K562 (cell line): ENCODE measurements at regions not wholly inside any gene's neighbourhood (a gene's known extent, or its start where the extent isn't known, plus 50 kb on each side); places are given as distances from the start of the nearest gene placed in this dataset.
A peak's percentile ranks its signal among the peaks of the same experiment; 100 is the strongest.

Source experiments
- CBFA2T3 ChIP-seq: fragments of 450-650 bp; IDR thresholded peaks from 2 replicates; pipeline ENCODE4 v1.6.1; 2017
- CHD2 ChIP-seq: IDR thresholded peaks from 2 replicates; pipeline ENCODE4 v1.6.1; 2011; ENCODE audit warnings: low read depth, low read length
- CREB5 ChIP-seq: fragments of 250-450 bp; sonication (Bioruptor Pico); IDR thresholded peaks from 2 replicates; pipeline ENCODE4 v1.5.0; 2020; ENCODE audit warnings: mild to moderate bottlenecking
- HOMEZ ChIP-seq: fragments of 250-450 bp; sonication (Bioruptor Pico); IDR thresholded peaks from 2 replicates; pipeline ENCODE4 v1.4.0; 2020; ENCODE audit warnings: mild to moderate bottlenecking, moderate library complexity
- KDM4B ChIP-seq, 2 experiments: fragments of 450-650 bp in 1 of 2; sonication (generic) in 1 of 2; IDR thresholded peaks; 2 replicates each; pipeline ENCODE4 v1.6.1; 2016 to 2017; ENCODE audit warnings: borderline replicate concordance in 2 of 2, antibody characterized with exemption in 1 of 2, low read depth in 1 of 2, mild to moderate bottlenecking in 1 of 2
- MLLT1 ChIP-seq, 2 experiments: fragments of 450-650 bp; IDR thresholded peaks; 2 replicates each; pipeline ENCODE4 v1.6.1; 2016
- PHB ChIP-seq: fragments of 250-450 bp; sonication (Bioruptor Pico); IDR thresholded peaks from 2 replicates; pipeline ENCODE4 v1.5.0; 2021
- RFX5 ChIP-seq: IDR thresholded peaks from 2 replicates; pipeline ENCODE4 v1.6.1; 2011; ENCODE audit warnings: low read depth, mild to moderate bottlenecking, improper control_type of control experiment, low read length
- RFX7 ChIP-seq: fragments of 250-450 bp; sonication (Bioruptor Pico); IDR thresholded peaks from 2 replicates; pipeline ENCODE4 v1.5.1; 2021; ENCODE audit warnings: mild to moderate bottlenecking
- SUPT5H ChIP-seq: fragments of 450-650 bp; IDR thresholded peaks from 2 replicates; pipeline ENCODE4 v1.6.1; 2016
- TOE1 ChIP-seq, 2 experiments: fragments of 450-650 bp in 1 of 2; sonication (generic) in 1 of 2; formaldehyde crosslinking in 1 of 2; IDR thresholded peaks; 2 replicates each; pipeline versions ENCODE4 v1.7.1 to v1.8.0; 2016 to 2022; ENCODE audit warnings: borderline replicate concordance in 2 of 2, mild to moderate bottlenecking in 2 of 2, antibody characterized with exemption in 1 of 2, inconsistent platforms in 1 of 2, low read depth in 1 of 2, missing genetic modification reagents in 1 of 2, moderate library complexity in 1 of 2
- TRIM28 ChIP-seq: fragments of 450-650 bp; IDR thresholded peaks from 2 replicates; pipeline ENCODE4 v1.6.1; 2017
- ZNF318 ChIP-seq, 2 experiments: fragments of 450-650 bp; IDR thresholded peaks; 2 replicates each; pipeline ENCODE4 v1.6.1; 2016; ENCODE audit warnings: mild to moderate bottlenecking in 2 of 2, borderline replicate concordance in 1 of 2, low read depth in 1 of 2, moderate library complexity in 1 of 2
- ZNF707 ChIP-seq: fragments of 250-450 bp; sonication (Bioruptor Pico); conservative IDR thresholded peaks from 2 replicates; pipeline ENCODE4 v1.8.0; 2022; ENCODE audit warnings: inconsistent platforms, mild to moderate bottlenecking, moderate library complexity
- ZNF785 ChIP-seq: fragments of 250-450 bp; sonication (Bioruptor Pico); IDR thresholded peaks from 2 replicates; pipeline ENCODE4 v1.4.0; 2020; ENCODE audit warnings: mild to moderate bottlenecking

- TF ChIP-seq PHB (CRISPR knock-in tag): no peak
- TF ChIP-seq RFX5: no peak
- no peak for TF ChIP-seq ZNF707 (CRISPR knock-in tag)
- TF ChIP-seq ZNF318 (IDR thresholded peaks at IDR 0.05; ENCODE audit: borderline replicate concordance in 1 of 2, low read depth in 1 of 2): 0 out of 4 replicates have a peak, but pooled peaks of 1 of the 2 experiments have one; percentile 72
- TF ChIP-seq HOMEZ (CRISPR knock-in tag): no peak
- no peak for TF ChIP-seq RFX7
- no peak for TF ChIP-seq CHD2
- TF ChIP-seq MLLT1 (IDR thresholded peaks at IDR 0.05): peak in 1 of 2 experiments; percentile 37; a peak in 1 of 4 replicates
- TF ChIP-seq TRIM28: no peak
- no peak for TF ChIP-seq KDM4B (IDR thresholded peaks at IDR 0.05; ENCODE audit: borderline replicate concordance in 2 of 2, low read depth in 1 of 2)
- no peak for TF ChIP-seq CREB5
- peak; percentile 50; the same call in 1 of the 2 replicates for TF ChIP-seq TOE1 (IDR thresholded peaks at IDR 0.05; ENCODE audit: borderline replicate concordance)
- TF ChIP-seq TOE1 (CRISPR knock-in tag; IDR thresholded peaks at IDR 0.05; ENCODE audit: borderline replicate concordance, low read depth): no peak
- TF ChIP-seq CBFA2T3: peak; percentile 99
- TF ChIP-seq ZNF785 (CRISPR knock-in tag): no peak
- TF ChIP-seq SUPT5H: no peak
Measured at GRCh38 chr21:38985568-38986378, 180.0 kb downstream of the ETS2 start (continued).
